ENCODE measurements at regions not wholly inside any gene's neighbourhood (a gene's known extent, or its start where the extent isn't known, plus 50 kb on each side); places are given as distances from the start of the nearest gene placed in this dataset.

DNA sequence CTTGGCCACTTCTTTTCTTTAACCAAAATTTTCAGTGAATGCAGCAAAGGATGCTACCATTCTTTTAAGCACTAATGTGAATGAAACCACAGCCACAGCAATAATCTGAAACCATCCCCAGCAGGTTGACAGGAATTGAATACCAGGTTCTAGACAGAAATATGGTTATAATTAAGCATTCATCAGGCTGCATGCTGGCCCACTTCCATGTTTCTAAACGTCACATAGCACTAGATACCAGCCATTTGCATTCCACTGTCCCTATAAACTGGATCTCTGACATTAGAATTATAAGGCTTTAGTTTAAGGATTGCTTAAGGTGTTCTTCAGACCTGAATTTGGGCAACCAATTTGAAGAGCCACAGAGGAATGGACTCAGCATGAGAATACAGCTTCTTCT, 340.8 kb upstream of the KLF6 start:
- Histone ChIP-seq H3K4me3 (ENCODE audit: low read length) (no peak overlapping the region), H3K9ac (ENCODE audit: low read length) (no peak overlapping the region), H3K27ac (ENCODE audit: low read length) (no peak overlapping the region), H4K20me1 (ENCODE audit: low read length) (no peaks in the 10 kb centered on the region), H2AFZ (ENCODE audit: low read length) (no peak overlapping the region), H3K9me2 (replicated peaks; ENCODE audit: low read length) (no peaks in the 10 kb centered on the region), H3K4me1 (ENCODE audit: insufficient read depth, low read length) (peaks cover 22% of the 10 kb centered on the region), H3K4me2 (ENCODE audit: low read length) (no peak overlapping the region), H3K9me3 (ENCODE audit: low read length) (no peaks in the 10 kb centered on the region), H3K27me3 (ENCODE audit: low read length) (no peaks in the 10 kb centered on the region), H3K79me2 (ENCODE audit: low read length) (no peaks in the 10 kb centered on the region), H3K36me3 (ENCODE audit: low read depth, low read length) (no peaks in the 10 kb centered on the region), H3F3A (ENCODE audit: low read length, unreplicated experiment) (no peaks in the 10 kb centered on the region)
- no TSS peak for BruUV-seq (replicated peaks)
- intact Hi-C loops (cut with micrococcal nuclease) = no loop called here
- TF ChIP-seq EZH2phosphoT487 (IDR thresholded peaks at IDR 0.05; ENCODE audit: borderline replicate concordance, low read length) (no peak), EZH2 (IDR thresholded peaks at IDR 0.05; ENCODE audit: low read length, unreplicated experiment) (no peak)
- TF ChIP-seq, protein P1, sequence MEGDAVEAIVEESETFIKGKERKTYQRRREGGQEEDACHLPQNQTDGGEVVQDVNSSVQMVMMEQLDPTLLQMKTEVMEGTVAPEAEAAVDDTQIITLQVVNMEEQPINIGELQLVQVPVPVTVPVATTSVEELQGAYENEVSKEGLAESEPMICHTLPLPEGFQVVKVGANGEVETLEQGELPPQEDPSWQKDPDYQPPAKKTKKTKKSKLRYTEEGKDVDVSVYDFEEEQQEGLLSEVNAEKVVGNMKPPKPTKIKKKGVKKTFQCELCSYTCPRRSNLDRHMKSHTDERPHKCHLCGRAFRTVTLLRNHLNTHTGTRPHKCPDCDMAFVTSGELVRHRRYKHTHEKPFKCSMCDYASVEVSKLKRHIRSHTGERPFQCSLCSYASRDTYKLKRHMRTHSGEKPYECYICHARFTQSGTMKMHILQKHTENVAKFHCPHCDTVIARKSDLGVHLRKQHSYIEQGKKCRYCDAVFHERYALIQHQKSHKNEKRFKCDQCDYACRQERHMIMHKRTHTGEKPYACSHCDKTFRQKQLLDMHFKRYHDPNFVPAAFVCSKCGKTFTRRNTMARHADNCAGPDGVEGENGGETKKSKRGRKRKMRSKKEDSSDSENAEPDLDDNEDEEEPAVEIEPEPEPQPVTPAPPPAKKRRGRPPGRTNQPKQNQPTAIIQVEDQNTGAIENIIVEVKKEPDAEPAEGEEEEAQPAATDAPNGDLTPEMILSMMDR (conservative IDR thresholded peaks at IDR 0.05; ENCODE audit: low read depth, low read length) = no peak
- ChIA-PET POLR2A (ENCODE audit: unreplicated experiment) (no interaction called here), CTCF (no interaction called here)
- DNase-seq (no peak), ATAC-seq (no peak)

DNA sequence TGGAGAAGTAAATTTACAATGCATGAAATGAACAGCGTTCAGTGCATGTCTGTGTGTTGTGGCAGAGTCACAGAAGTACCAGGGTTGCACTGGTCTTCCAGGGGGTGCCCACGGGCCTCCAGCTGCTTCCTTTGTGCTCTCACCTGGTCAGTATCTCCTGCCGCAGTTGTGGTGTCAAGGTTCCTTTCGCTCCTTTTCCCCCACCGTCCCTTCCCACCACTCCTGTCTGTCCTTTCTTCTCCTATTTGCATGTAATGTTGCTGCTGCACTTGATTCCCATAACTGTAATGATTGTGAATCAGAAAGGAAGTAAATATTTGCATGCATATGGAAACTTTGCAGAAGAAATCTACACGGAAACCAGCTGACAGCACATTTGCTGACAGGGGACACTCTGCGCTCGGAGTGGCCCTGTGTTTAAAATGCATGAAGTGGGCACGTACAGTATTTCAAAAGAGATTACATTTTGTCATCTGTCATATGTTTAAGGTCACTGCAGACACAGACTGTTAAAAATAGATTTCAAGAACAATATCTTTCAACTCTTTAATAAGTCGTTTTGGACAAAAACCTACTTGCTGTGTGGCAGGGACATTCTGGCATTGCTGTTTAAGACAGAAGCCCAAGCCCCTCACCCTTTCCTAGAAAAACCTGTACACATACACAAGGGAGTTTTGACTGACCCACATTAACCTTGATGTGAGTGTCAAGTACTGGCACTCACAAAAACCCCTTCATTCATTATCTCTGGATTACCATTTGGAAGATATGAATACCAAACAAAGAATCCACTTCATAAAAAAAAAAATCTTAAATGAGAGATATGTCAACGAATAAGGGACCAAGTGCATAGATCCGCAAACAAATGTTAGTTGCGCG, 336.7 kb upstream of the KLF6 start:
- DNase-seq (peak; percentile 16), ATAC-seq (peak; percentile 72)
- Histone ChIP-seq H3K9me2 (replicated peaks; ENCODE audit: low read length) (no peaks in the 10 kb centered on the region), H2AFZ (ENCODE audit: low read length) (peak overlapping the region; percentile 45; the same call in 1 of the 2 replicates), H4K20me1 (ENCODE audit: low read length) (no peaks in the 10 kb centered on the region), H3K79me2 (ENCODE audit: low read length) (no peaks in the 10 kb centered on the region), H3K4me3 (ENCODE audit: low read length) (no peak overlapping the region), H3K9me3 (ENCODE audit: low read length) (no peaks in the 10 kb centered on the region), H3K36me3 (ENCODE audit: low read depth, low read length) (no peaks in the 10 kb centered on the region), H3K27me3 (ENCODE audit: low read length) (no peaks in the 10 kb centered on the region), H3K4me2 (ENCODE audit: low read length) (no peak overlapping the region), H3K9ac (ENCODE audit: low read length) (no peak overlapping the region), H3K27ac (ENCODE audit: low read length) (0 out of 2 replicates have a peak overlapping the region, but pooled peaks have one; percentile 16), H3F3A (ENCODE audit: low read length, unreplicated experiment) (no peaks in the 10 kb centered on the region), H3K4me1 (ENCODE audit: insufficient read depth, low read length) (peaks cover 5% of the 10 kb centered on the region; the same call in 1 of the 2 replicates)
- CTCF ChIA-PET = no interaction called here
- intact Hi-C loops (cut with micrococcal nuclease) = no loop called here
- TF ChIP-seq, protein P1 (conservative IDR thresholded peaks at IDR 0.05; ENCODE audit: low read depth, low read length) = no peak
- TF ChIP-seq EZH2phosphoT487 (IDR thresholded peaks at IDR 0.05; ENCODE audit: borderline replicate concordance, low read length) (no peak), EZH2 (IDR thresholded peaks at IDR 0.05; ENCODE audit: low read length, unreplicated experiment) (no peak)
- BruUV-seq (replicated peaks) = no TSS peak
- POLR2A ChIA-PET (ENCODE audit: unreplicated experiment) = no interaction called here

All from PC-3 (cell line).